HCT116 (cell line): ENCODE measurements at regions not wholly inside any gene's neighbourhood (a gene's known extent, or its start where the extent isn't known, plus 50 kb on each side); places are given as distances from the start of the nearest gene placed in this dataset.

ENCODE experiments used
- CBX3 ChIP-seq: IDR thresholded peaks from 2 replicates; pipeline ENCODE4 v1.6.1; 2012; ENCODE audit warnings: low read depth
- CTCF ChIP-seq, 3 experiments: fragments of 200-600 bp in 1 of 3; sonication (generic) in 1 of 3; IDR thresholded peaks in 2 of 3; conservative IDR thresholded peaks in 1 of 3; 2 replicates each; pipeline ENCODE4 v1.5.1; 2012 to 2017; ENCODE audit warnings: low read depth in 2 of 3, low read length in 2 of 3, antibody characterized with exemption in 1 of 3, borderline replicate concordance in 1 of 3, control low read depth in 1 of 3, mild to moderate bottlenecking in 1 of 3, mixed read lengths in 1 of 3, mixed run types in 1 of 3, moderate library complexity in 1 of 3; ENCODE audit not compliant: insufficient read depth in 1 of 3
- FOSL1 ChIP-seq: IDR thresholded peaks from 2 replicates; pipeline ENCODE4 v1.6.1; 2012; ENCODE audit warnings: low read depth
- MAX ChIP-seq: IDR thresholded peaks from 2 replicates; pipeline ENCODE4 v1.6.1; 2012
- POLR2A ChIP-seq: IDR thresholded peaks from 2 replicates; pipeline ENCODE4 v1.7.0; 2011; ENCODE audit warnings: borderline replicate concordance; ENCODE audit not compliant: insufficient read depth, insufficient read length; ENCODE audit errors: extremely low read depth
- RAD21 ChIP-seq: IDR thresholded peaks from 2 replicates; pipeline ENCODE4 v1.6.1; 2012; ENCODE audit warnings: low read depth, mild to moderate bottlenecking
- ZBTB33 ChIP-seq: IDR thresholded peaks from 2 replicates; pipeline ENCODE4 v1.6.1; 2011; ENCODE audit warnings: mild to moderate bottlenecking, low read length, moderate library complexity; ENCODE audit not compliant: insufficient replicate concordance; ENCODE audit errors: extremely low read depth

GRCh38 chr3:16024548-16024947 is 149.9 kb upstream of the GALNT15 start:
- TF ChIP-seq POLR2A, result no peak
- no peak for TF ChIP-seq CTCF (IDR thresholded peaks at IDR 0.05 in 2 of 3, conservative IDR thresholded peaks at IDR 0.05 in 1 of 3; ENCODE audit: borderline replicate concordance in 1 of 3, insufficient read depth in 1 of 3, low read depth in 2 of 3, low read length in 2 of 3)
- TF ChIP-seq FOSL1, result no peak
- no peak for TF ChIP-seq ZBTB33
- no peak for TF ChIP-seq MAX
- TF ChIP-seq CBX3, result no peak
- TF ChIP-seq RAD21, result no peak
